Fibroblast of mammary gland (primary cell): ENCODE measurements at regions not wholly inside any gene's neighbourhood (a gene's known extent, or its start where the extent isn't known, plus 50 kb on each side); places are given as distances from the start of the nearest gene placed in this dataset.

ENCODE experiments used
- DNase-seq: peaks from one replicate; pipeline ENCODE4 v3.0.0-alpha.2; 2010; ENCODE audit warnings: low read depth
- H3K4me3 ChIP-seq: 2 replicates; pipeline ENCODE4 v1.5.1; 2011; ENCODE audit warnings: low read depth, mild to moderate bottlenecking, low read length, moderate library complexity; ENCODE audit not compliant: control insufficient read depth
- TF ChIP-seq, protein P1 (sequence below): conservative IDR thresholded peaks from 2 replicates; pipeline ENCODE4 v1.5.1; 2011; ENCODE audit warnings: low read depth, low read length, inconsistent platforms; ENCODE audit not compliant: control insufficient read depth, insufficient read depth

DNA sequence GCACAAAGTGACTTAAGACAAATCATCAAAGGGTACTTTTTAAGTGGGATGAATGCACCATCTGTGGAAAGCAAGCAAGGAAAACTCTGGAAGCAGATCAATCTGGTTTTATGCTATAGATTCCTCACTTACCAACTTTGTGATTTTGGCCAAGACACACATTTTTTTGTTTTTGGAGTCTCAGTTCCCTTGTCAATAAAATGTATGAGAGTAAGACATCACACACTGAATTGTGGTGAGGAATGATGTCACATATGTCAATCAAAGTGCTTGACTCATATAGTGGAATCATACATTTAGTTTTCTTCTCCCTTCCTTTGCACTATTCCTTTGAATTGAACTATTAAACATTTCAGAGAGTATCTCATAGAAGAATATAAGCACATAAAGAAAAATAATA lies 620.5 kb upstream of the CITED2 start:
- TF ChIP-seq, protein P1, sequence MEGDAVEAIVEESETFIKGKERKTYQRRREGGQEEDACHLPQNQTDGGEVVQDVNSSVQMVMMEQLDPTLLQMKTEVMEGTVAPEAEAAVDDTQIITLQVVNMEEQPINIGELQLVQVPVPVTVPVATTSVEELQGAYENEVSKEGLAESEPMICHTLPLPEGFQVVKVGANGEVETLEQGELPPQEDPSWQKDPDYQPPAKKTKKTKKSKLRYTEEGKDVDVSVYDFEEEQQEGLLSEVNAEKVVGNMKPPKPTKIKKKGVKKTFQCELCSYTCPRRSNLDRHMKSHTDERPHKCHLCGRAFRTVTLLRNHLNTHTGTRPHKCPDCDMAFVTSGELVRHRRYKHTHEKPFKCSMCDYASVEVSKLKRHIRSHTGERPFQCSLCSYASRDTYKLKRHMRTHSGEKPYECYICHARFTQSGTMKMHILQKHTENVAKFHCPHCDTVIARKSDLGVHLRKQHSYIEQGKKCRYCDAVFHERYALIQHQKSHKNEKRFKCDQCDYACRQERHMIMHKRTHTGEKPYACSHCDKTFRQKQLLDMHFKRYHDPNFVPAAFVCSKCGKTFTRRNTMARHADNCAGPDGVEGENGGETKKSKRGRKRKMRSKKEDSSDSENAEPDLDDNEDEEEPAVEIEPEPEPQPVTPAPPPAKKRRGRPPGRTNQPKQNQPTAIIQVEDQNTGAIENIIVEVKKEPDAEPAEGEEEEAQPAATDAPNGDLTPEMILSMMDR = no peak
- DNase-seq = no peak
- no peak overlapping the region for H3K4me3 ChIP-seq

DNA sequence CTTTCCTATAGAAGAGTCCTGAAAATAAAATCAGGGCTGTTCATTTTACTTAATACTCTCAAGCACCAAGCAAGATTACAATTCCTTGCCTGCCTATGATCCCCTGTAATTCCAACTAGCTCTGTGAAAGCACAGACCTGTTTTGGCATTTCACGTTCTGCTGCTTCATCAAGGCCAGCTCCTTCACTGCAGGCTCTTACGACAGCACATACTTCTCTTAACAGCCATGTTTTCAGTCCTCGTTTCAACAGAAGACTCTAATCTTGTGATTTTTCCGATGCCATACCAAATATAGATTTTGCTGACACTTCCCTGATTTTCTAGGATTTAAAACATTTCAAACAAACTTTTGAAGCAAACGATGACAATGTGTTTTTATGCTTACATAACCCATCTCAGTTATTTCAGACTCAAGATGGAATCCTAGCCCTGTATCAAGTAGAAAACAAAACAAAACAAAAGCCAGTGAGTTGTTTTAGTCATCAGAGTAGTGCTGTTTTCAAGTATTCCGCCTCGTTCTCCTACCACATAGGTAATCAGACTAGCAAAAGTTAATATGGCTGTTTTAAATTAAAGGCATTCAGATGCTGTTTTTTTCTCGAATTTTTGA lies 616.5 kb upstream of the CITED2 start:
- TF ChIP-seq, protein P1 = no peak
- DNase-seq = peak; percentile 32
- H3K4me3 ChIP-seq = no peak overlapping the region

DNA sequence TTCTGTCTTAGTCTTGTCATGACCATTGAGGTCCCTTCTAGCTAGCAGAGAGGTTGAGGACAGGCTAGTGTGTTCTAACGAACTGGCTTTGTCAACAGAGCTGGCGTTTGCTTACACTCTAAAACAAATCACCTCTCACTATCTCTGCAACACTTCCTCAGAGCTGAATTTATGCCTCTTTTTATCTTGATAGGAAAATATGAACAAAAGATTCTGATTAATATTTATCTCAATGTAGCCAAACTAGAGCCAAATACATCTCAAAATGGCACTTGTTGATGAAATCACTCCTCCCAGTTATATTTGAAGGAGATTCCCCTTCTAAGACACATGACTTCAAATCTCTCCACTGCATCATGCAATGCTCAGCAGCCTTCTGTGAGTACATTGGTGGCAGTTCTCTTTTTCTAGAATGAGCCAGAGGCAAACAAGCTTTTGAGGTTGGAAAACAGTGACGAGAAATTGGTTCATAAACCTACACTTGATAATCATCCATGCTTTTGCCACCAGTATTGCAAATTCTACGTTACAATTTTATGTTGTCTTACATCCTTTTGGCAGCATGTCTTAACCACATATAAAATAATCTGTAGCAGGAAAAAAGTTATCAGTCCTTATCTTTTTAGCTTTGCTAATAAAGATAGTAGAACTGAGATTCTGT lies 615.7 kb upstream of the CITED2 start:
- TF ChIP-seq, protein P1 = no peak
- H3K4me3 ChIP-seq = no peak overlapping the region
- DNase-seq = no peak

DNA sequence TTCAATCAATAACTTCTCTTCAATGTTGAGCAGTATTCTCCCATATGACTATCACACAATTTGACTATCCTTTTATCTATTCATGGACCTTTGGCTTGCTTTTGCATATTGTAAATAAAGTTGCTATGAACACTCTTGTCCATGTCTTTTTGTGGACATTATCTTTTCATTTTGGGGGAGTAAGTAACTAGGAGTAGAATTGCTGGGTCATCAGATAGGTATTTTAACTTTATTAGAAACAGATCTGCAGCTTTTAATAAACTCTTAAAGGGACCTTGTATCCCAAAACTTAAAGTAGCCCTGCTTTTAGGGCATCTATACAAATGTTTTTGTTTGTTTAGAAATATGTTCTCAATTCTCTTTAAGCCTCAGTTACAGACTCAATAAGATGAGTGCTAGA lies 614.2 kb upstream of the CITED2 start:
- peak; percentile 38 for DNase-seq
- TF ChIP-seq, protein P1 = no peak
- no peak overlapping the region for H3K4me3 ChIP-seq

DNA sequence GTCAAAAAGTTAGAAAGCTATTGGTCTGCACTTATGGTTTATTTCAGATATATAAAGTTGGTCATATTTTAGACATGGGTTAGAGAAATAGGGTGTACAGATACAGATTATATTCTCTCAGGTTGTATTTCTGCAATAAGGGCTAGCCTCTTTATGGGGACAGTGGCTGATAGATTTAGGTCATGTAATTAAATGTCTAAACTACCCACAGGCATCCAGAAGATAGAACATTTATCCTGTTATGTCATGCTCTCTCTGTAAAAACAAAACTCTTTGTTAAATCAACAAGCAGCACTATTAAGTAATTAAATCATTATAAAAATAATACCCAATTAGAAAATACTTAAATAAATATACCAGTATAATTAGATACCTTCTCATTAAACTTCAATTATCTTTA lies 612.6 kb upstream of the CITED2 start:
- TF ChIP-seq, protein P1 = no peak

DNA sequence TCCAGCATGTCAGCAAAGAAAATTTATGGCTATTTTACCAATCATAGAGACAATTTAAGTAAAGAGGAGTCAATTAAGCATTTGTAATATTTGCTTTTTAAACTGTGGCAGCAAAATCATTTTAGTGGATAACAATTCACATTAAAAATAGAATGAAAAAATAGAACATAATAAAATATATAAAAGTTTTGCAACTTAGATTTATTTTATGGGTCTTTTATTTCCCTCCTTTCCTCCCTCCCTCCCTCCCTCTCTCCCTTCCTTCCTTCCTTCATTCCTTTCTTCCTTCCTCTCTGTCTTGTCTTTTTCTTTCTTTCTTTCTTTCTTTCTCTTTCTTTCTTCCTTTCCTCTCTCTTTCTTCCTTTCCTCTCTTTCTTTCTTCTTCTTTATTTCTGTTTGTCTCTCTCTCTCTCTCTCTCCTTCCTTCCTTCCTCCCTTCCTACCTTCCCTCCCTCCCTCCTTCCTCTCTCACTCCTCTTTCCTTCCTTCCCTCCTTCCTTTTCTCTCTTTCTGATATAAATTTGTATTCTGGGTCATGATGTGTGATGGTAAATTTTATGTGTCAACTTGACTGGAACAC lies 610.9 kb upstream of the CITED2 start:
- no peak overlapping the region for H3K4me3 ChIP-seq
- no peak for DNase-seq
- TF ChIP-seq, protein P1 = no peak

More for the DNA sequence above, 612.6 kb upstream of the CITED2 start:
- H3K4me3 ChIP-seq = no peak overlapping the region
- no peak for DNase-seq
